ENCODE measurements at regions not wholly inside any gene's neighbourhood (a gene's known extent, or its start where the extent isn't known, plus 50 kb on each side); places are given as distances from the start of the nearest gene placed in this dataset.

- no peak for TF ChIP-seq ZNF462 (CRISPR knock-in tag; IDR thresholded peaks at IDR 0.05)
- TF ChIP-seq, protein P1, sequence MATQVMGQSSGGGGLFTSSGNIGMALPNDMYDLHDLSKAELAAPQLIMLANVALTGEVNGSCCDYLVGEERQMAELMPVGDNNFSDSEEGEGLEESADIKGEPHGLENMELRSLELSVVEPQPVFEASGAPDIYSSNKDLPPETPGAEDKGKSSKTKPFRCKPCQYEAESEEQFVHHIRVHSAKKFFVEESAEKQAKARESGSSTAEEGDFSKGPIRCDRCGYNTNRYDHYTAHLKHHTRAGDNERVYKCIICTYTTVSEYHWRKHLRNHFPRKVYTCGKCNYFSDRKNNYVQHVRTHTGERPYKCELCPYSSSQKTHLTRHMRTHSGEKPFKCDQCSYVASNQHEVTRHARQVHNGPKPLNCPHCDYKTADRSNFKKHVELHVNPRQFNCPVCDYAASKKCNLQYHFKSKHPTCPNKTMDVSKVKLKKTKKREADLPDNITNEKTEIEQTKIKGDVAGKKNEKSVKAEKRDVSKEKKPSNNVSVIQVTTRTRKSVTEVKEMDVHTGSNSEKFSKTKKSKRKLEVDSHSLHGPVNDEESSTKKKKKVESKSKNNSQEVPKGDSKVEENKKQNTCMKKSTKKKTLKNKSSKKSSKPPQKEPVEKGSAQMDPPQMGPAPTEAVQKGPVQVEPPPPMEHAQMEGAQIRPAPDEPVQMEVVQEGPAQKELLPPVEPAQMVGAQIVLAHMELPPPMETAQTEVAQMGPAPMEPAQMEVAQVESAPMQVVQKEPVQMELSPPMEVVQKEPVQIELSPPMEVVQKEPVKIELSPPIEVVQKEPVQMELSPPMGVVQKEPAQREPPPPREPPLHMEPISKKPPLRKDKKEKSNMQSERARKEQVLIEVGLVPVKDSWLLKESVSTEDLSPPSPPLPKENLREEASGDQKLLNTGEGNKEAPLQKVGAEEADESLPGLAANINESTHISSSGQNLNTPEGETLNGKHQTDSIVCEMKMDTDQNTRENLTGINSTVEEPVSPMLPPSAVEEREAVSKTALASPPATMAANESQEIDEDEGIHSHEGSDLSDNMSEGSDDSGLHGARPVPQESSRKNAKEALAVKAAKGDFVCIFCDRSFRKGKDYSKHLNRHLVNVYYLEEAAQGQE (IDR thresholded peaks at IDR 0.05; ENCODE audit: unreplicated experiment) = no peak
Measured at GRCh38 chr1:5682626-5683225, 309.5 kb downstream of the NPHP4 start (continued).

DNA sequence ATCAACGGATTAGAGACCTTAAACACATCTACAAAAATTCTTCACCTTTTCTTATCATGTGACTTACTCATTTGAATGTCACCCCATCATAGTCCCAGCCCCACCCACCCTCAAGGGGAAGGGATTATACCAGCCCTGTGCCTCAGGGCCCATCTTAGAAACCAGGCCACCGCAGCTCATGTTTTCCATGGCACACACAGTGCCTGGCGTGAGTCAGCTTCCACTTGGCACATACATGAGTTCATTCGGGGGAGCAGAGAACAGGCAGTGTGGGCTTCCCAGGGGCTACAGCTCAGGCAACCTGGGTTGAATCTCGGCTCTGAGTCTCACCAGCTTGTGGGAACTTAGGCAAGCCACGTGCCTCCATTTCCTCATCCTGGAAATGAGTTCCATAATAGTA, 310.6 kb downstream of the NPHP4 start:
- Mint-ChIP-seq H3K9me3 (no peaks in the 10 kb centered on the region; the same call in 2 of the 3 replicates), H3K4me3 (no peak overlapping the region), H3K27me3 (ENCODE audit: insufficient read depth, low read depth, poor library complexity) (peaks cover 11% of the 10 kb centered on the region), H3K27ac (no peak overlapping the region), H3K36me3 (ENCODE audit: low read depth) (no peaks in the 10 kb centered on the region), H3K4me1 (no peaks in the 10 kb centered on the region)
- Histone ChIP-seq H3K9me2 (ENCODE audit: insufficient read depth) (no peaks in the 10 kb centered on the region), H3K4me1 (ENCODE audit: insufficient read depth) (no peaks in the 10 kb centered on the region), H2AFZ (no peak overlapping the region), H3K27me3 (ENCODE audit: insufficient read depth) (no peaks in the 10 kb centered on the region), H3K4me3 (no peak overlapping the region), H3K4me2 (no peak overlapping the region), H3F3A (replicated peaks; ENCODE audit: low read depth) (no peaks in the 10 kb centered on the region), H3K27ac (ENCODE audit: low read depth) (no peak overlapping the region), H3K36me3 (ENCODE audit: insufficient read depth) (no peaks in the 10 kb centered on the region; the same call in 1 of the 2 replicates), H4K20me1 (replicated peaks; ENCODE audit: insufficient read depth) (no peaks in the 10 kb centered on the region), H3K79me2 (replicated peaks; ENCODE audit: insufficient read depth) (no peaks in the 10 kb centered on the region)
- no peak for ATAC-seq
- no peak for DNase-seq (ENCODE audit: low spot score)
- TF ChIP-seq ZNF462 (CRISPR knock-in tag; IDR thresholded peaks at IDR 0.05) = no peak
- TF ChIP-seq EZH2 (IDR thresholded peaks at IDR 0.05; ENCODE audit: low read depth, unreplicated experiment) = no peak
